ENCODE measurements at regions not wholly inside any gene's neighbourhood (a gene's known extent, or its start where the extent isn't known, plus 50 kb on each side); places are given as distances from the start of the nearest gene placed in this dataset.

DNA sequence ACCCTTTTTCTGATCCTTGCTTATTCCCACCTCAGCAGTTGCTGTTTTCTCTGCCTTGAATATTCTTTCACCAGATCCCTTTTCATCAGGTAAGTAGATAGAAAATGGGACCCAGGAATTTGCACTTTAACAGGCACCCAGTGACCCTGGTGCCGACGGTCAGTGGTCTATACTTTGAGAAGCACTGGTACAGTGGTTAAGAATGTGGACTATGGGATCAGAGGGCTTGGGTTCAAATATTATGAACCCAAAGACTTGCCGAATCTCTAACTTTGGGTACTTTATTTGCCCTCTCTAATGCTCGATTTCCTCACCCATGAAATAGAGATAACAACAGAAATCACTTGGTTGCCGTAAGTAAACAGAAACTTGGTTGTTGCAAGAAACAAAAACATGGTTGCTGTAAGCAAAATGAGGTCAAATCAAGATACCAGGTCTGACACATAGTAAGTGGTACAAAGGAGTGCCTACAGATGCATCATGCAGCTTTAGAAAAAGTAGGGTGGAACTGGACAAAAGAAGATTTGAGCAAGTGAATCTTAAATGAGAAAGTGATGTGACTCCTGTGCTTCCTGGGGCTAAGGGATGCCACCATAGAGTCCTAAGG is 69.5 kb upstream of the GLS start:
- no peak for DNase-seq

DNA sequence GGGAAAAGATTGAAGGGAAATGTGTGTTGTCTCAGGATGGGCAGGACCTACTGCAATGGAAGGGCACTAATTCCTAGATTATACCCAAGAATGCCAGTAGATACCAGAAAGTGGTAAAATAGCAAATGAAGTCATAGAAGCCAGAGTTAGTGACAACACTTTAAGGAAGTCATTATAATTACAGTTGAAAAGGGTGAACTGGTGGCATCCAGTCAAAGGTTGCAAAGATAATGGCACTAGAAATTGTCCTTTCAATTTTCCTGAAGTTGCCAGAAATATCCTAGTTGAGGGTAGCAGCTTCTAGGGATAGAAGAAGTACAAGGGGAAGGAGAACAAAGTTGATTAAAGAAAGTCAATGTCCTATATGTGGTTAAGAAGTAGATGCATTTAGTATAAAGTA is 68.8 kb upstream of the GLS start:
- no peak for DNase-seq

DNA sequence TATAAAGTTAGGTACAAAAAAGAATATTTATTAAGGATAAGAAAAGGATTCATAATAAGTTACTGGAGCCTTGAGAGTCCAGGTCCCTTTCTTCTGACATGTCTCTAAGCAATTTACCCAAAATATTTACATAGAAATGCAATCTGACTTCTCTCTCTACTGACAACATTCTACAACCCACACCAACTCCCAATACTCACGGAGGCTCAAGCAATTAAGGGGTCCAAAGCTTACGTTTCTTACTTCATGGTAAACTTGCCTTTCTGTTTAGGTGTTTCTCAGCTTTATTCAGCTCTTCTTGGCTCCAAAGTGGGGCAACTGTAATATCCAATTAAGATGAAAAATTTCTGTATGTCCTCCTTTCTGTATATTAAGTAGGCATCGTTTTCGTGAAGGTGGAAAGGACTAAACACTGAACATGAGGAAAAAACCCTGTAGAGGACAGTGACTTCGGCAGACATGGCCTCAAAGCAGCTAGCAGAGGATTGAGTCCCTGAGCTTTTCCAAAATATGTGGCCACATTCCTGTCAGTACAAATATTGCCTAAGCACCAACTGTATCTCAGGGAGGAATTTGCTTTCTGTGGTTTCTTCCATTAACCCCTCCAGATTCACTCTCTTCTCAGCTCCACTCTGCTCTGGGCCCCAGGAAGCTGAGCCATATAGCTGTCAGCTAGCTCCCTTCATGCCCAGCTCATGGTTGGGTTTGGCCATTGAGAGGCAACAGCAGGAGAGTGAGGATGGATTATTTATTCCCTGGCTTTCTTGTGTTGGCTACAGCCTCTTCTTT is 67.9 kb upstream of the GLS start:
- DNase-seq: no peak

GRCh38 chr2:190815226-190815625 is 65.4 kb upstream of the GLS start:
- no peak for DNase-seq

- DNase-seq: no peak
These were observed 63.5 kb upstream of the GLS start for GRCh38 chr2:190817082-190817481.

GRCh38 chr2:190819840-190820301 is 60.8 kb upstream of the GLS start:
- DNase-seq: no peak

DNA sequence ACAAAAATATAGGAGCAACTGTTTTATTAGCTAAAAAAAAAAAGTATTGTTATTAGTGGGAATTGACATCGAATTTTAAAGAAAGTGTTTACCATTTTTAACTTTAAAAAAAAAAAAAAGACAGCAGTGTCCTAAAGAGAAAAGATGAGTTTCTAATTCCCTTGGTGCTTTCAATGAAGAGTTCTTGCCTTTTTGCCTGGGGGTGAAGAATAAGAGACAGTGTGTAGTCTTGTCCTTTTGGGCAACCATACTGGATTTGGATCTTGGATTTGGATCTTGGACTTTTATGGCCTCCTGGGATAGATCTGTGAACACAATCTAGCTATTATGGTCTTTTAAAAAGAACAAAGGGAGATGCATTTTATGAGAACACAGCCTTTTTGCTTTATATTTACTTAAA is 60.2 kb upstream of the GLS start:
- no peak for DNase-seq

DNA sequence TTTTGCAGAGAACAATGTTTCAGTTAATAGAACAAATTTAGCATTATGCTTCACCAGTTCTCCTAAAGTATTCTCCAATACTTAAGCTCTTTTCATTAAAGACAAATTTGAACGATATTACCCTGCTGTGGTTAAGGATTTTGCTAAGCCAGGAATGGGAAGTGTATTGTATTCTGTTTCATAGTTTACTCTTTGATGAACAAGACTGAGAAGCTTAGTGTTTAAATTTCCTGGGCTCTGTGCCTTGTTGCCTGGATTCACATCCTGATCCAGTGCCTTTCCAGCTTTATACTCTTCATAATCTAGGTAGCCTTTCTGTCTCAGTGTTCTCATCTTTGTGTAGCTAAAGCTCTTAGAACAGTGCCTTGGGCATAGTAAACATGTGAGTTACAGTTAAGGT is 58.6 kb upstream of the GLS start:
- DNase-seq: no peak

DNA sequence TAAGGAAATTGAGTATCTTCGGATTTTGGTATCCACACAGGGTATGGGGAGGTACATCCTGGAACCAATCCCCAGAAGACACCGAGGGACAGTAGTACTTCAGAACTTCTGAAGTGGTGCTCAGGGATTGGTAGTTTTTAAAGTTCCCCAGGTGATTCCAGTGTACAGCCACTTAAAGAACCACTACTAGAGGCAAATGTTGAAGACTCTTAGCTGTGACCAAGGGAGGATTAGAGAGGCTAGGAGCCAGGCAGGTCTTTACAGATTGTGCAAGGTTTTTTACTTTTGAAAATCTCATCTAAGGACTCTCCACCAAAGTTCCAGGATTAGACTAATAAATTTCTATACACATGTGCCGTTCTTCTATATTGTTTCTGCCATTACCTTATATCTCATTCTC is 52.9 kb upstream of the GLS start:
- no peak for DNase-seq

GRCh38 chr2:190829642-190830041 is 51.0 kb upstream of the GLS start:
- no peak for DNase-seq
